Activated T-cell treated with anti-CD3 and anti-CD28 coated beads for 24 hours (primary cell): ENCODE measurements at regions not wholly inside any gene's neighbourhood (a gene's known extent, or its start where the extent isn't known, plus 50 kb on each side); places are given as distances from the start of the nearest gene placed in this dataset.
"Not testable (repeated sequence)": the region's sequence is repeated elsewhere in the genome, so short reads cannot be mapped to it uniquely, and the experiment has no call there.

ENCODE experiments used
- DNase-seq: peaks from one replicate; pipeline ENCODE4 v3.0.0-alpha.2; 2020; ENCODE audit warnings: low read depth

- DNase-seq = no peak
These were observed 717.9 kb upstream of the SLC8A1 start for GRCh38 chr2:41169744-41170143.

DNA sequence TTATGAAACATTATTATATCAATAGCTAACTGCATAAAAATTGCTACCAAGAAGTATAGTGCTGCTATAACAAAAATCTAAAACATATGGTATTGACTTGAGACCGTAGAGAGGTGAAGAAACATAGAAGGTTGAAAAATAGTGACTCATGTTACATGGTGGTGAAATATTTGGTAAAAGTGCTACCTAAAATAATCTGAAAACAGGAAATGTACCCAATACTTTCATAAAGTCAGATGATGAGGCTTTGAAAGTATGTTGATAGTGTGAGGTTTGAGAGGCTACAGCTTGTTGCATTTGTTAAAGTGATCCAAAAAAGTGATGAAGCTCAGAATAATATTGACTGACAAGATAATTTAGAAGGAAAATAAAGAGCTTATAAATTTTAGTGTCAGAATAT is 718.7 kb upstream of the SLC8A1 start:
- DNase-seq = no peak

GRCh38 chr2:41180387-41180786 is 728.5 kb upstream of the SLC8A1 start:
- DNase-seq = no peak

GRCh38 chr2:41182961-41183360 is 731.1 kb upstream of the SLC8A1 start:
- DNase-seq = no peak

DNA sequence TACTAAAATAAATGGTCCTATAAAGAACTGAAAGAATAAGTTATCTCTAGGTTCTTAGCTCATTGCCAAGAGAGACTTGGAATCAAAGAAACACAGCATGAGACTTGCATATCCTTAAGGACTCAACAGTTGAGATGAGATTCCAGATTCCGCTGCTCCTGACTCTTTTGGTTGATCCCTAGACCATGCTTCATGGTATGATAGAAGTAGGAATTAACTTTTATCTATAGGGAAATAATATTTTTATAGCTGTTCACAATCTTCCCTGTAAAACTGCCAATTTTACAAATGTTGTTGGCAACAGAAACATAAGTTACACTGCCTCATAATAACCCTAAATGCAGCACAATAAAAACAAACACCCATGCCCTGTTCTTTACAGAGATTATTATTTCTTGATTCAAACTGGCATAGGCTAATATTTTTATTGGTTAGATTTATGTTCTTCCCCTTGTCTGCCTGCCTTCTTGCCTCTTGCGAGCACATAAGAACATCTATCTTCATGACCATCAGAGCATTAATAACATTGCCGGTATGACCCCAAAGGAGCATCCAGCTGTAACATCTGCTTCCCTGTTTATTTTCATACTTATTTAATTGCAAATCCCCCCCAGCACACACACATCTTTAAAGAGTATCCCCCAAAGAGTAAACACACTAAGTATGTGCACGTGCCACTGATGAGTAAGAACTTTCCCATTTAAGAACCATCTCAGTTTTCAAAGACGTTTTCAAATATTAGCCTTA is 735.7 kb upstream of the SLC8A1 start:
- DNase-seq = no peak

- DNase-seq = no peak
These were observed 742.3 kb upstream of the SLC8A1 start for GRCh38 chr2:41194230-41194629.

GRCh38 chr2:41197781-41198180 is 745.9 kb upstream of the SLC8A1 start:
- DNase-seq = no peak

- DNase-seq = no peak
These were observed 747.4 kb upstream of the SLC8A1 start for GRCh38 chr2:41199334-41199733.

- no peak for DNase-seq
These were observed 752.4 kb upstream of the SLC8A1 start for GRCh38 chr2:41204315-41204714.

DNA sequence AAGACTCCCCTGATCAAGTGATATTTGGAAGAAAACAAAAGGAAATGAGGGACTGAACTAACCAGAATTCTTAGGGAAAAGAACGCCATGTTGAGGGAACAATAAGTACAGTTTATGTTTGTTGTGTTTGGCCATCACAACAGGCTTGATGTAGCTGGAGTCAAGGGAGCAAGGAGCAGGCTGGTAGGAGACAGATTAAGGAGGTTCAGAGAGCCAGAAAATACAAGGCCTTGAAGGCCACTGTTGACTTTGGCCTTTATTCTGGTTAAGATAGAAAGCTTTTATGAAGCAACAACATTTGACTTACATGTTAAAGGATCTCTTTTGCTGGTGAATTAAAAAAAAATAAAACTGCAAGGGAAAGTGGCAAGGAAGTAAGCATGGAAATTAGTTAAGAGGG is 754.1 kb upstream of the SLC8A1 start:
- no peak for DNase-seq

DNA sequence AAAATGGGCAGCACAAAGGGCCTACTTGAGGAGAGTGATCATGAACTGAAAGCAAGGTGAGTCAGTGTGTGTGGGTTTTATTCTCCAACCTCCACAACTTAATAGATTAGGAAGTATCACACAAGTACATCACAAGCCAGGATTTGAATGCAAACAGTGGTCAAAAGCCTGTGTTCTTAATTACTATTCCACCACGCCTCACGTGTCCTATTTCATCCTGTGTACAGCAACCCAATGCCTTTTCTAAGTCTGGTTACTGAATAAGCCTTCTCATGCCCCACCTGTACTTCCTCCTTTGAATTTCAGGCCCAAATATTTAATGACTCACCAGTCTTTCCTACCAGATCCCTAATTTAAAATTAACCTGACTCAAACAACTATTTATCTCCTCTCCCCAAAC is 755.7 kb upstream of the SLC8A1 start:
- no peak for DNase-seq

- not testable (repeated sequence) for DNase-seq
These were observed 758.1 kb upstream of the SLC8A1 start for GRCh38 chr2:41210030-41210429.

- DNase-seq = no peak
These were observed 765.1 kb upstream of the SLC8A1 start for GRCh38 chr2:41216978-41217377.

GRCh38 chr2:41222593-41222992 is 770.7 kb upstream of the SLC8A1 start:
- DNase-seq = no peak

- no peak for DNase-seq
These were observed 782.2 kb upstream of the SLC8A1 start for GRCh38 chr2:41234093-41234492.

- no peak for DNase-seq
These were observed 789.6 kb upstream of the SLC8A1 start for GRCh38 chr2:41241325-41242000.

DNA sequence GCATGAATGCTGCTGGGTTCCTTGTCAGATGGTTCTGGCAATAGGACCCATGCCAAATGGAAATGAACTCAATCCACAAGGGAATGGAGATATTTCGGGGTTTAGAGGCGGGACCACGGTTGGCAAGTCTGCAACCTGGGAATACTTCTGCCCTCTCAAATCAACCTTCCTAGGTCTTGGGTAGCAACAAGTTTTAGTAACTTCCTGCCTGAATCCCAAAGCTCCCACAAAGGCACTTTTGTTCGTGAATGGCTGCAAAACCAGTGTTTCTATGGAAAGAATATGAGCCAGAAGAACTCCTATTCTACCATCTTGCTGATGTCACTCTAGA is 790.1 kb upstream of the SLC8A1 start:
- DNase-seq = no peak

- no peak for DNase-seq
These were observed 779.7 kb upstream of the PKDCC start for GRCh38 chr2:41267929-41268659.

- no peak for DNase-seq
These were observed 764.6 kb upstream of the PKDCC start for GRCh38 chr2:41283079-41283775.

DNA sequence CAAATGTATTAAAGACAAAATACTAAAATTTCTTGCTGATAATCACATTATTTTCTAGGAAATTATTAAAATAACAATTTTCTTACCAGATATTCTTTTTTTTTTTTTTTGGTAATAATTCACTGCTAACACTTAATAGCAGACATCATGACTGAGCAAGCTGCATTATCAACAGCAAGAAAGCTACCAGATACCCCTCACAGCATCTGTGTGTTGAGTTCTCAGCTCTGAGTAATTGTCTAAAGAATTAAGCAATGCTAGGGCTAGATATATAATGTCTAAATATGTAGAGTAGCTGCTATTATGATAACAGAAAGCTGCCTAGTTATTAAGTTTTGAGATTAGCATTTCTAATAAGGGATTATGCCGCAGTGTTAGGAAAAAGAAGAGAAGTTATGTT is 754.3 kb upstream of the PKDCC start:
- no peak for DNase-seq

GRCh38 chr2:41294331-41294730 is 753.5 kb upstream of the PKDCC start:
- DNase-seq = no peak

DNA sequence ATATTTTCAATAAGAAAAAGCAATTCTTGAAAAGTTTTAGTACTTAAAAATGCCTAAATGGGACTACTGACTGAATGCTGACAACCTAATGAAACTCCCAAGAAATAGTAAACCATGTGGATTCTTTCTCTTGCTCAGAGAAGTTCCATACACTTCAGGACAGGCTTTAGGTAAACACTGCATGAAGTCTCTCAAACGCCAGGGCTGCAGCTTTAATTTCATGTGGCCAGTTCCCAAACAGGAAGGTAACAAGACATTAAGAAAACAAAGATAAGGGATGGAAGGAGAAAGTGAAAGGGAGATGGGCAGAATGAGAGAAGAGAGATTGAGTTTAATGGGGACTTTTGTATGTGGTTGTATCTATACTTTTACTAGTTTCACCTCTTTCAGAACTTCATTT is 734.7 kb upstream of the PKDCC start:
- DNase-seq = no peak
